CD4-positive, alpha-beta T cell (primary cell): ENCODE measurements at regions not wholly inside any gene's neighbourhood (a gene's known extent, or its start where the extent isn't known, plus 50 kb on each side); places are given as distances from the start of the nearest gene placed in this dataset.

Experiments used
- ATAC-seq: fragments of 200-7000 bp; cut with Tn5 transposase; one replicate; pipeline ENCODE4 v1.10.0; 2022; ENCODE audit warnings: mild to moderate bottlenecking; ENCODE audit not compliant: poor library complexity
- CTCF ChIA-PET: fragments of 350-600 bp; sonication (Branson Sonifier 250); formaldehyde crosslinking; loops from one replicate; lab custom pipeline; 2021; ENCODE audit warnings: antibody characterized with exemption, inconsistent platforms; lab: Charles Lee
- POLR2A ChIA-PET: fragments of 350-600 bp; sonication (Branson Sonifier 250); formaldehyde crosslinking; loops from one replicate; lab custom pipeline; 2021; ENCODE audit warnings: antibody characterized with exemption, inconsistent platforms; lab: Charles Lee
- DNase-seq, 14 experiments: peaks; one replicate each; pipeline ENCODE4 v3.0.0-alpha.2; 2013 to 2020; ENCODE audit warnings: mixed read lengths in 2 of 14
- H3K27ac ChIP-seq, 2 donors: one replicate each; pipeline versions ENCODE4 v1.5.1 to v1.7.0; 2013; ENCODE audit warnings: low read length in 2 of 2, low read depth in 1 of 2, mild to moderate bottlenecking in 1 of 2
- H3K27me3 ChIP-seq, 2 experiments: 1 replicate in 1 of 2; 2 replicates in 1 of 2; pipeline versions ENCODE4 v1.6.1 to v1.7.0; 2013; ENCODE audit warnings: low read length in 2 of 2, control low read depth in 1 of 2, mild to moderate bottlenecking in 1 of 2, moderate library complexity in 1 of 2; ENCODE audit not compliant: insufficient read depth in 2 of 2, control insufficient read depth in 1 of 2
- H3K36me3 ChIP-seq: one replicate; pipeline ENCODE4 v1.6.1; 2013; ENCODE audit warnings: low read length, control low read depth; ENCODE audit not compliant: insufficient read depth
- H3K4me1 ChIP-seq: one replicate; pipeline ENCODE4 v1.6.1; 2013; ENCODE audit warnings: low read length, control low read depth; ENCODE audit not compliant: insufficient read depth
- H3K4me3 ChIP-seq: one replicate; pipeline ENCODE4 v1.5.1; 2013; ENCODE audit warnings: mild to moderate bottlenecking, low read length, moderate library complexity
- H3K9me3 ChIP-seq, 2 experiments: 1 replicate in 1 of 2; 2 replicates in 1 of 2; pipeline versions ENCODE4 v1.6.1 to v1.7.0; 2013; ENCODE audit warnings: low read length in 2 of 2, mild to moderate bottlenecking in 2 of 2, control low read depth in 1 of 2, moderate library complexity in 1 of 2; ENCODE audit not compliant: control insufficient read depth in 1 of 2, insufficient read depth in 1 of 2
- H3K27ac Mint-ChIP-seq: one replicate; pipeline ENCODE4 v1.8.0; 2020; ENCODE audit warnings: mixed read lengths
- H3K27me3 Mint-ChIP-seq: one replicate; pipeline ENCODE4 v1.8.0; 2021; ENCODE audit warnings: mixed read lengths
- H3K36me3 Mint-ChIP-seq: one replicate; pipeline ENCODE4 v1.8.0; 2021; ENCODE audit warnings: low read depth, mixed read lengths
- H3K4me1 Mint-ChIP-seq: one replicate; pipeline ENCODE4 v1.8.0; 2021; ENCODE audit warnings: low read depth, mixed read lengths
- H3K4me3 Mint-ChIP-seq: one replicate; pipeline ENCODE4 v1.8.0; 2020; ENCODE audit warnings: mild to moderate bottlenecking, mixed read lengths
- H3K9me3 Mint-ChIP-seq: one replicate; pipeline ENCODE4 v1.8.0; 2020; ENCODE audit warnings: mixed read lengths
- intact Hi-C, 2 experiments: fragments of 100-400 bp; cut with DNase I in 1 of 2; cut with micrococcal nuclease in 1 of 2; formaldehyde crosslinking; loops; one replicate each; pipeline versions ENCODE4 v1.15.1 to v1.9.0; 2023 to 2025; cut with DNase I, micrococcal nuclease
- TF ChIP-seq, protein P1 (sequence below): fragments of 200-600 bp; IDR thresholded peaks from one replicate; pipeline ENCODE4 v1.8.0; 2022; ENCODE audit warnings: antibody characterized with exemption, mild to moderate bottlenecking

DNA sequence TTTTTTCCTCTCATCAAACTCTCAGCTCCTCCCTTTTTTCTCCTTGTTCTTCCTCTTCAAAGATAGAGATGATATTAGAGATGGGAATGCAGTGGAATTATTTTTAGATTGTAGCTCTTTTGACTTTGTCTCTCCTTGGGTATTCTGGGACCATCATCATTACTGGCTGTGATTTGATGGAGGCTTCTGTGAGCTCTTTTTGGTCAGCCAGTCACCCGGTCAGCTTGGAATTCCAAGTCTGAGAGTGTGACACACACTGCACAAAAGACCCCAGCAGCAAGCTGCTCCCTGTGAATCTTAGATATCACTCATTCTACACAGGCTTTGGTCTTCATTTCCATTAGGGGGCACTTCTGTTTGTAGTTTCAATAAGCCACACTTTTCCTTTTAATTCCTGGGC lies 51.6 kb upstream of the NEK7 start:
- ChIA-PET CTCF (interaction anchor here (1.1 kb wide), 1 partner anchor 10 kb away, joined by 3 read pairs; no protein-coding TSS in a partner anchor), POLR2A (no interaction called here)
- no peak for ATAC-seq

DNA sequence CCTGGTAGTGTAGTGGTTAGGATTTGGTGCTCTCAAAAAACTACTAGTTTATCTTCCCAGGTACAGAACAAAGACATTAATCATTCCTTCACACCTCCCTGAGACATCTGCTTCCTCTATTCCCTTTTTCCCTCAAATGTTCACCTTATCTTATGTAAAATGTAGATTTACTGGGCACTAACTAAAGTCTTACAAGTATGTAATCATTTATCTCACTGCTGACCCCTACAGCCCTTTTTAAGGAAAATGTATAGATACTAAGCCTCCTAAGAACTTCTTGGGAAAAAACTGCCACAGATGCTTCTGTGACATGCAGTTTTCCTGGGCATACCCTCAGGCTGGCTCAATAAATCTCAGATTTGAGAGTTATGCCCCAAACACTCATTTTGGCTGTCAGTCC lies 50.8 kb upstream of the NEK7 start:
- Histone ChIP-seq H3K27me3 (no peaks in the 10 kb centered on the region), H3K4me3 (no peak overlapping the region), H3K4me1 (peaks cover 3% of the 10 kb centered on the region), H3K9me3 (no peaks in the 10 kb centered on the region), H3K27ac (no peak overlapping the region), H3K36me3 (no peaks in the 10 kb centered on the region)
- ChIA-PET CTCF (interaction anchor here (1.1 kb wide), 1 partner anchor 10 kb away, joined by 3 read pairs; no protein-coding TSS in a partner anchor), POLR2A (no interaction called here)
- Mint-ChIP-seq H3K4me1 (peaks cover 21% of the 10 kb centered on the region), H3K36me3 (no peaks in the 10 kb centered on the region), H3K27me3 (no peaks in the 10 kb centered on the region), H3K4me3 (no peak overlapping the region), H3K27ac (no peak overlapping the region), H3K9me3 (no peaks in the 10 kb centered on the region)
- TF ChIP-seq, protein P1, sequence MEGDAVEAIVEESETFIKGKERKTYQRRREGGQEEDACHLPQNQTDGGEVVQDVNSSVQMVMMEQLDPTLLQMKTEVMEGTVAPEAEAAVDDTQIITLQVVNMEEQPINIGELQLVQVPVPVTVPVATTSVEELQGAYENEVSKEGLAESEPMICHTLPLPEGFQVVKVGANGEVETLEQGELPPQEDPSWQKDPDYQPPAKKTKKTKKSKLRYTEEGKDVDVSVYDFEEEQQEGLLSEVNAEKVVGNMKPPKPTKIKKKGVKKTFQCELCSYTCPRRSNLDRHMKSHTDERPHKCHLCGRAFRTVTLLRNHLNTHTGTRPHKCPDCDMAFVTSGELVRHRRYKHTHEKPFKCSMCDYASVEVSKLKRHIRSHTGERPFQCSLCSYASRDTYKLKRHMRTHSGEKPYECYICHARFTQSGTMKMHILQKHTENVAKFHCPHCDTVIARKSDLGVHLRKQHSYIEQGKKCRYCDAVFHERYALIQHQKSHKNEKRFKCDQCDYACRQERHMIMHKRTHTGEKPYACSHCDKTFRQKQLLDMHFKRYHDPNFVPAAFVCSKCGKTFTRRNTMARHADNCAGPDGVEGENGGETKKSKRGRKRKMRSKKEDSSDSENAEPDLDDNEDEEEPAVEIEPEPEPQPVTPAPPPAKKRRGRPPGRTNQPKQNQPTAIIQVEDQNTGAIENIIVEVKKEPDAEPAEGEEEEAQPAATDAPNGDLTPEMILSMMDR: no peak
- ATAC-seq (no peak), DNase-seq (no peak)
- intact Hi-C loops: no loop called here

More for the DNA sequence above, 51.6 kb upstream of the NEK7 start:
- DNase-seq: no peak
- peaks cover 21% of the 10 kb centered on the region for H3K4me1 Mint-ChIP-seq
- no peak overlapping the region for H3K27ac Mint-ChIP-seq
- no peaks in the 10 kb centered on the region for H3K27me3 ChIP-seq
- H3K9me3 Mint-ChIP-seq: no peaks in the 10 kb centered on the region
- TF ChIP-seq, protein P1: no peak
- no peaks in the 10 kb centered on the region for H3K36me3 Mint-ChIP-seq
- H3K27ac ChIP-seq: no peak overlapping the region
- H3K27me3 Mint-ChIP-seq: no peaks in the 10 kb centered on the region
- H3K4me3 ChIP-seq: no peak overlapping the region
- peaks cover 3% of the 10 kb centered on the region for H3K4me1 ChIP-seq
- intact Hi-C loops: no loop called here
- H3K9me3 ChIP-seq: no peaks in the 10 kb centered on the region
- no peaks in the 10 kb centered on the region for H3K36me3 ChIP-seq
- no peak overlapping the region for H3K4me3 Mint-ChIP-seq
